Cerebellar cortex (tissue), 1 donor: ENCODE measurements at regions not wholly inside any gene's neighbourhood (a gene's known extent, or its start where the extent isn't known, plus 50 kb on each side); places are given as distances from the start of the nearest gene placed in this dataset.
A peak's percentile ranks its signal among the peaks of the same experiment; 100 is the strongest.

Experiments used
- DNase-seq: peaks from one replicate; pipeline ENCODE4 v3.0.0-alpha.2; 2015; ENCODE audit warnings: low spot score

DNA sequence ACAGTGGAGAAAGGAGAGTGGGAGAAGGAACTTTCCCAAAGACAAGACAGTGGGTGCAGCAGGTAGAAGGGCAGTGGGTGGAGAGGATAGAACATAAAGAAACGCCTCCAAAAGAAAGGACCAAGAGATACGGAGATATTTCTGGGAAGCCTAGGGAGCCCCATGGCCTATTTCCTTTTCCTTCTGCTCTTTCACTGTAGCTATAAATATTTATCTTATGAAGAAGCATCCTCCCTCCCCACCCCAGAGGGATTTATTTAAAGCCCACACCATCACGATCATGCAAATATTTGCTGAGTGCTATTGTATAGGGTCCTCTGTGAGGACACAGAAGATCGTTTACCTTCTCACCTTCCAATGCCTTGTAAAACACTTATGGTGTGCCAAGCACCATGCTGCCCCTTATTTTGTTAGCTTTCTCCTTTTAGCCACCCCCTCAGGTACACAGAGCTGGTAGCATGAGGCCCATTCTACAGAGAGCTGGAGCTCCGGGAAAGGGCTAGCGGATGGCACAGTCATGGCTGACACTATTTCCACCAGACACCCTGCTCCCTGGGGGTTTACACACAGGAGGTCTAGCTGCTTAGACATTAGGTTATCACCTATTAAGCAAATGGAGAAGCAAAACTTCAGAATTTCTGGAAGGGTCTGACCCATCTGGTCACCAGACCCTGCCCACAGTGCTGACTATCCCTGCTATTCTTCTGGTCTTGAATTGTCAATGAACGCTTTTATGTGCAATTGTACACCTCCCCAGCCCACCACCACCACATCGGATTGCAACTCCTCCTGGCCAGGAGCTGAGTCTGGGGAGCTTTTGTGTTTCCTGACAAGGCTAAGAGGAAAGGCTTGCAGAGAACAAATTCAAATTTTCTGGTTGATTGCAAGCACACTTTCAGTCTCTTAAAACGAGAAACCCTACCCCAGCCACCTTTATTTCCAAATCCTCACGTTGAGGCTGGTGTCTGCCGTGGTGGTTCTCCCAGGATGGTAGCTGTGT is 91.8 kb upstream of the KLF7 start:
- no peak for DNase-seq

DNA sequence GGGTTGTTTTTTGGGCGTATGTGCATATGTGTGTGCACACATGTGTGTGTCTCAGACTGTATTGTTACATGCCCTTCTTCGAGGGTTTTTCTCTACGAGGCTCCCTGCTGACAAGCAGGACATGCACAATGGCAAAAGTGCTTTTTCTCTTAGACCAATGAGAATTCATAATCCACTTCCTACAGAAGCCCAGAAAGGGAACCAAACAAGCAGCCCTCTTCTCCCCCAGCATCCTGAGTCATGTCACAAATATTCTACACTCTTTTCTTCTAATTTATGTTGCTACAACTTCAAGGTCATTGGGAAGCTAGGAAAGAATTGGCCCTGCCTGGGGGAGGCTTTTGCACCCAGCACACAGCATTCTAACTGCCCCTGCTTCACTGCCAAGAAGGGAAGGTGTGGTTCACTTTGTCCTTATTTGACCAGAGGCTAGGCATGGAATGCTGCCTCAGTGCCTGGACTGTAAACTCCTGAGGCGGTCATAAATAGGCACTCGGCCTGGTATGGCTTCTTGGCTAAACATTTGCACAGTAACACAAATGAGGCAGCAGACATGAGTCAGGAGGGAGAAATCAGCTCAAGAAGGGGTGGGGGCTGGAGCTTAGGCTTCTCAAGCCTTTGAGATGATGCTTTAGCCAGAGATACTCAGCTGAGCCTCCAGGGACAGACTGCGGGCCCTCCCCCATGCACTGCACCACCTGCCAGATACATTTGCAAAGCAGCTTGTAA is 92.7 kb upstream of the KLF7 start:
- peak; percentile 50 for DNase-seq

DNA sequence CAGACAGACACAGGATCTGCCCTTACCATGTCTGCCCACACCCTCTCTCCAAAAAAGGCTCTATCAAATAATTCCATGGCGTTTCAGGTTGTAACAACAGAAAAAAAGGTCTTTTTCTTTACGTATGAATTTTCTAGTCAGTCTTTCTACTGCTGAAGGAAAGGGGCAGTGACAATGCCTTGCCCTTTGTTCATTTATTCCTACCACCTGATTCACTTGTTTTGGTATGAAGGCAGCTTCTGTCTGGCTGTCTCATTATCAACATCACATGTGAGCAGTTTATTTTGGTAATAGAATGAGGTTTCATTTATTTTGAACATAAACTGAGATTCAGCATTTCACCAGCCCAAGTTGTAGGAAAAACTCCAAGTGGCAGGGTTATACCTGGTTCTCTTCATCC is 94.3 kb upstream of the KLF7 start:
- no peak for DNase-seq

DNA sequence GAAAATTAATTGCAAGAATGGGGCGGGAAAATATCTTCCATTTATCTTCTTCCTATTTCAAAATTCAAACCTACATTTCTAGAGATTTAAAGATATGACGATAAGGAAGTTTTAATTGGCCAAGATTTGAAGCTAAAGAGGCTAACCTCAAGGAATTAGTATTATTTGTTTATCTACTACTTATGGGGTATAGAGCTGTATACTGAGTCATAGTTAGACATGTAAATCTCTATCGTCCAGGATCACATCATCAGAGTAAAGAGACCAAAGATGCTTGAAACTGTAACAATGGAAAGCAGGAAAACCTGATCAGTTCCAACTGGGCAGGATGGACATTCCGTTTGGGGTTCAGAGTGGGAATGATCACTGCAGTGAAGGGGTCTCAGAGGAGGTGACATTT is 95.2 kb upstream of the KLF7 start:
- DNase-seq, result no peak

DNA sequence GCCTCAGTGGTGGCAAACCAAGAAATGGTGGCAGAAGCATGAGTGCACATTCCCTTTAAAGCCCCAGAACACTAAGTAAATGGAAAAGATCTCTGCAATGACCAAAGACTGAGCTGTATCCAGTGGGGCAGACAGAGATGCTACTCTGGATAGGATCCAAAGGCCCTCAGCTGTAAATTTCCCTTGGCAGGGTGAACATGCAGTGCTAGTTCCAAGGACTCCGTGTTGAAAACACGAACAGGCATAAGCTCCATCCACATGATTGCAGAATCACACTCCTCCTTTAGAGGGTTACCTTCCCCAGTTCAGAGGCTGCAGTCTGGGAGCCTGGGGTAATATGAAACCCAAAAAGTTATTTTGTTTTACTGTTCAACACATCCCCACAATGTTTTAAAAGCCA is 98.6 kb upstream of the KLF7 start:
- DNase-seq, result no peak

DNA sequence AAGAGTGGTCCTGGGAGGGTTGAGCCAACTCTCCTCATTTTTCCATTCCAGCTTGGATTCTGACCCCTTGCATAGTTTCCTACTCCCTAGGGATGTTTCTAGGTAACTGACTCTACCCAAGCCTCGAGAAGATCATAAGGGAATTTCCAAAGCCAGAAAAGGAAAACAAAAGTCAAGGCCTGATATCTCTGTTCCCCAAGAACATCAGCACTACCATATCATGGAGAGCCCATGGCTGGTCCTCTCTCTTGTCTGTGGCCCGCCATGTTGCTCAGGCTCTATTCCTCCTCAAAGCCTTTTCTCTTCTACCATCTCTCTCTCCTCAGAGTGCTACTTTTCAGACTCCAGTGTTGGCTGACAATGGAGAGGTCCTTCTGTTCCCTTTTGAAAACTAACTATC is 99.6 kb upstream of the KLF7 start:
- DNase-seq, result no peak

DNA sequence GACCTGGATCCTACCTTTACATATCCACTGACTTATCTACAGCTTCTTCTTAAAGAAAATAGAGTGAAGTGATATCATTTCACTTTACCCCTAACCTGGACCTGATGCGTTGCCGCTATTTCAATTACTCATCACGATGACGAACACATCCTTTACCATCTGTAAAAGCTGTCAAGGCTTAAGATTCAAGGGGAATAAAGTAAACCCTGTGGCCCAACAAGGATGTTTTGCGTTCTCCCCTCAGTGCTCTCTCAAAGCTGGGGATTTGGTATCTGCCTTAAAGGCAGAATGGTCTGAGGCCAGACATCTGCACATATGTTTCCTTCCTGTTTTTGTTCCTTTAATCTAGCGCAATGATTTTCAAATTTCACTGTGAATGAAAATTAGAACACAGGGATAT is 100.1 kb upstream of the KLF7 start:
- no peak for DNase-seq

DNA sequence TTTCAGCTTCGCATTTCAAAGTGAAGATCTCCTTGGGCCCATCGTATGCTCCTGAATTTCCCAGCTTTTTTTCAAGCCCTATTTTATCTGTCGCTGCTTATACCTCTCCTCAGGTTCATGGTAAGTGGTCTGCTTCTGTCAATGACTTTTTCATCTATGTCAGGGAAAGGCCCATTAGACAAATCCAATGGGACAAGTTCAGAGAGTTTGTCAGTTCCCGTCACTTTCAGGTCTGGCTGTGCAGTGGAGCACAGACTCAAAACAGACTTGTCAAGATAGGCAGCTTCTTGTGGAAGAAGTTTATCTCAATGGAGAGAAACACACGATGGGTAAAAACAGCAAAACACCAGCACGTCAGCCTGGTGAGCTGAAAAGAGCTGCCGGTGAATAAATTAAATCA is 100.9 kb upstream of the KLF7 start:
- DNase-seq, result no peak

DNA sequence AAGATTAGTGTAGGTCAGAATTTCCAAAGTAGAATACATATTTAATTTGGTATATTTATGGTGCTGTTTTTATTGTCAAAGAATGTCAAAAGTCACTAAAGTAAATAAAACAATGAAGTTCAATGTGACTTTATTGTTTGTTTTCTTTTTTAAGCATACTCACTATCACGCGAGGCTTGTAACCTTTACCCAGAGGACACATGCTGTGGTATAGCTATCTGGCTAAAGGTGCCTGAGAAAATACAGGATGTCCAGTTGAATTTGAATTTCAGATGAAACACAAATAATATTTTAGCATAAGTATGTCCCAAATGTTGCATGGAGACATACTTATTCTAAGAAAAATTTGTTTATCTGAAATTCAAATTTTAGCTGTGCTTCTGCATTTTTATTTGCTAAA is 103.3 kb upstream of the KLF7 start:
- no peak for DNase-seq

DNA sequence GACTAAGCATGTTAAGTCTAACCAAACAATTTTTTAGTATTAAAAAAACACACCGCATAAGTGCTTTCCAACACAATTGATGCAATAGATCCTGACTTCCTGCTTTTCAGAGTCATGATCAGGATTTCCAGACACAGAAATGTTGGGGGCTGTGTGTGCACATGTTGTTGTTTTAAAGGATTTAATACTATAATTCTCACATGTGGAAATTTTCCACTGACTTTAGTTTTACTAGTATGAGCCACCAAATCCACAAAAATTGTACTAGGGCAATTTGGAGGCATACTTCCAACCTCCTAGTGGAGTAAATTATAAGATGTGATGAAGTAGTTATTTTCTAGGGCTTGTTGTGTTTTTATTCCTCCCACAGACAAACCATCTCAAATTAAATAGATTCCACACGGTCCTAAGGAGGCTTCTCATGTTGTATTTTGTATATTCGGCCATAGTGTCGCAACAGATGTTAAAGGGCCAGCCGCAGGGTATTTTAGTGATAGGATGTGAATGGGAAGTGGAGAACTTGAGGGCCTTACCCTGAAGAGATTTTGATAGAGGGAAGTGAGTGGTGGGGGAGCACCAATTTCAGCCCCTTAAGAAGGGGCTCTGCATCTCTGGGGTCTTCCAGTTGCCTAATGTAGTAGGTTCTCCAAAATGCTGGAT is 108.9 kb upstream of the KLF7 start:
- no peak for DNase-seq

DNA sequence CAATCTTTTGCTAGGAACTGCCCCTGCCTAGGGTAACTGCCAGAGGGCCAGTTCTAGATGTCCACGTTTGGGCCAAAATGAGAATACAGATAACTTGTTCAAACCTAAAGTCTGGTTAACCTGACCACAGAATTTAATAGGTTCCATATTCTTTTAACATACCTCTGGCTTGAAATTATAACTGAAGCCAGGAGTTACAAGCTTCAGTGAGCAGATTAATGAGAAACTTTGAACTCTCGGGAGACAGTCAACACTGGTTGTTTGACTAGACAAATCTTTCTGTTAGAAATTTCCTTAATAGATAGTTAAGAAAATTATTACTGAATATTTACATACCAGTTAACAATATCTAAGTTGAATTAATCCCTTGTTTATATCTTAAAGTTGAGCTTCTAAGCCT is 110.0 kb upstream of the KLF7 start:
- no peak for DNase-seq

DNA sequence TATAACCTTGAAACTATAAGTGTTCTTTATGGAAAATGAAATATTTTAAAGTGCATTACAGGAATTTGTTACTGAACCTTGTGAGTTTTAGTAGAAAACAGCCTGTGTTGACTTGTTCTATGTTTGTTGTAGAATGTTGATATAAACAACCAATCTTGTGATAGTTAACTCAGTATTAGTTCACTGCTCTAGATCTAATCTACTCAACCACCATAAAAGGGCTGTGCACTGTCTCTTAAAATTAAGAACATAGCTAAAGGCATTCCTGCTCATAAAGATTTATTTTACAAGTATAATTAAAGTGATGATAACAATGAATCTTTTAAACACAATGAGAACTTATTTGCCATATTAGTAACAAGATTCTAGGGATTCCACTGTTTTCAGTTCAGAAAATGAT is 110.5 kb upstream of the KLF7 start:
- no peak for DNase-seq

DNA sequence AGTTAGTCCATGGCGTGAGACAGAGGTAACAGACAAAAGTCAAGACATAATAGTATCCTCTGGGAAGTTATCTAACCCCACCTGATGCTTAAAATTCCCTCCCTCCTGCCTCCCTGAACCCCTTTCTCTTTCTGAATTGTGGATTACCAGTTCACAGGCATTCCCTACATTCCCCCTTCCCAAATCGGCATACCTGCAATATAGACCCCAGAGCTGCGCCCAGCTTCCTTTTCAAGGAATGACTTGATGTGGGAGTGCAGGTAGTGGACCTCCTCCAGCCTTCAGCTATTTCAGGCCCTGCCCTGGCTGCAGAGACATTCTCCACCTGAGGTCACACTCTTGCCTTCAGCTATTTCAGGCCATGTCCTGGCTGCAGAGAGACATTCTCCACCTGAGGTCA is 111.1 kb upstream of the KLF7 start:
- DNase-seq, result no peak

DNA sequence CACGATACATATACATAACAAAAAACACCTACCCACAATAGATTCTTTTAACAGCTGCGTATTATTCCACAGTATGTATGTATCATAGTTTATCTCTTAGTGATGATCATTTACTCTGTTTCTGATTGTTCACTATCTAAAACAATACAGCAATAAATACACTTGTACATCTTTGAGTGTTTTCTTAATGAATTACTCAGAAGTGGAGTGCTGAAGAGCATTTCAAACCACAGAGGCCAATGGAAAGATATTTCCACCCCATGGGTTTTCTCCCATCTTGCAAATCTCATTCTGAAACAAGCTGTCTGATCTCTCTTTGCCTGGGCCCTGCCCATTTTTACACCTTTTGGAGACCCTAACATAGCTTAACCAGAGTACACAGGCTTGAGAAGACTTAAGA is 113.8 kb upstream of the KLF7 start:
- DNase-seq, result no peak

DNA sequence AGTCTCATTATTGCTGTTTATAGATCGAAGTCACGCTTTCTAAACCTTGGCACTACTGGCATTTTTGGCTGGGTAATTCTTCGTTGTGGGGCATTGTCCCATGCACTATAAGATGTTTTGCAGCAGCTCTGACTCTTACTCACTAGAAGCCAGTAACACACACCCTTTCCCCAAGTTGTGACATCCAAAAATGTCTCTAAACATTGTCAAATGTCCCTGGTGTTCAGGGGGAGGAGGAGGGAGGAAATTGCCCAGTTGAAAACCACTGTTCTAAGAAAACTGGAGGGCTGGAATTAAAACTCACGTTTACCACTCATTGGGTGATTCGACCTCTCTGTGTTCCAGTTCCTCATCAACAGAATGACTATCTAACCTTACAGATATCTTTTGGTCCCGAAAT is 115.7 kb upstream of the KLF7 start:
- DNase-seq, result no peak

DNA sequence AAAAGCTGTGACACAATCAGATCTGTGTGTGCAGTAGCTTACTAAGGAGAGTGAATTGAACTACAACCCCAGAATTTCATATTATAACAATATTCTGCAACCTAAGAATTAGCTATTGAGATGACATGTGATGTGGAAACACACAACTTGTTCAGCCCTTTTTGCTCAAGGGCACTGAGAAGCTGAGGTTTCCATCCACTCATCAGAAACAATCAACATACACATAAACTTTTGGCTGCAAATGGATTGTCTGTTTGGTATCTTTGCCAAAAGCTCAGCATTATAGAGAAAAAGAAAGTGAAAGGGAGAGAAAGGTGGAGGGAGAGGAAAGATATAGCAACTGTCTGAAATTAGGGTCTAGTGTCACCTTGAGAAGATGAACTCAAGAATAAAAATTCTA is 117.2 kb upstream of the KLF7 start:
- no peak for DNase-seq

DNA sequence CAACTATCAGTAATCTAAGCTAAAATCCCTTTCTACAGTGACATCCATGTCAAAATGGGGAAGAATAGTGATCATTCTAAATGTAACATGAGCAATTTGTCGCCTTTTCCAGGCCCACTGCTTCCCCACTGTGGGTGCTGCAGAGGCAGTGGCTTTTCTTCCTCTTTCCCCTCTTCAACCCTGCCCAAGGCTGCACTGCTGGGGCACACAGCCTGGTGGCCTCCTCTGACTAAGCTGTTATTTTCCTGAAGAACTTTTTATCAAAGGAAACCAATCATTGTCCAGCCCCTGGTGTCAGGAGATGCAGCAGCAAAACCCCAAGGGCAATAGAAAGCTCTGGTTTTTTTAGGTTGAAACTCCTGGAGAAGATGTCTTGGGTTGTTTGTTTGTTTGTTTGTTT is 117.6 kb upstream of the KLF7 start:
- DNase-seq, result no peak

DNA sequence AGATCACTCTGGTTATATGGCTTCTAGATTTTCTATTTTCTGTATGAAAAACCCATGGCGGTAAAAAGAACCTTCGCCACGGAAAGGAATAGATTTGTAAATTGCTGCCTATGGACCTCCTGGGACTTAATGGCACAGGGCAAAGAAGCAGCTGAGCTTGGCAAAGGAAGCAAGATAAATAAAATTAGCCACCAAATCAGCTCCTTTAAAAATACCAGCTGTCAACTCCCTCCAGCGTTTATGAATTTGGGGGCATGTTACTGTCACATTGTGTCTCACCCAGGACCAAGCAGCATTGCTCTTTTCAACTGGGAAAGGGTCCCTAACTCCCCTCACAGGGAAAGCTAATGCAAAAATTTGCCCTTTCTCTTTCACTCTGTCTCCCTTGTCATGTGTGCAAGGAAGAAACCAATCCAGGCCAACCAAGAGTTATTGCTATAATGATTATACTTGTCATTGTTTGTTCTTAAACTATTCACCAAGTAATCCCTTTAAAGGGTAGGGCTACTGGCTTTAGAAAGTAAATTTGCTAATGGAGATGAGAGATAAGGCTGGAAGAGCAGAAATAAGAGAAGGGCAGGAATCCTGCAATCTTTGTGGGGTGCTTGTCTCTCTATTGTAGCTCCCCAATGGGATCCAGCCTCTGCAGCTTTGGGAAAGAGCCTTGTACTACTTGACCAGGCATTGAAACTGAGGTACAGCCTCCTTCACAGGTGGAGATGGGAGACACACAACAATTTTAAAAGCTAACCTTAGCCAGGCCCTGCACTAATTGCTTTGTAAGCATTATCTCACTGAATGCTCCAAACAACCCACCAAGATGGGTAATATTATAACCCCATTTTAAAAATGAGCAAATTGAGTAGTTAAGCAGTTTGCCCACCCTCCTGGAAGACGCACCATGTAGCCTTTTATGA is 119.1 kb upstream of the KLF7 start:
- no peak for DNase-seq

DNA sequence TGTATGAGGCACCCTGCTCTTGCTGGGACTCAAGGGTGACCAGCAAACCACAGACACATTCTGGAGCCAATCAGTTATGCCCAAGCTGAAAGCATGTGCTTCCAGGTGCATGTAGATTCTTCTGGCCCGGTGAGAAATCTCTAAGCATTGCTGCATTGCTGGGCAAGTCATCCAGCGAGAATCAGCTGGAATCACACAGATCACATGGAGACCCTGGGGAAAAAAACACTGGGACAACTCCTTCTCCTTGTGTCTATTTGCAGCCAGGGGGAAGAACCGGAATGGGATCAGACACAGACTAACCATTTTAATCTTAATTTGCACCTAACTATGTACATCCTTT is 119.7 kb upstream of the KLF7 start:
- DNase-seq, result no peak

DNA sequence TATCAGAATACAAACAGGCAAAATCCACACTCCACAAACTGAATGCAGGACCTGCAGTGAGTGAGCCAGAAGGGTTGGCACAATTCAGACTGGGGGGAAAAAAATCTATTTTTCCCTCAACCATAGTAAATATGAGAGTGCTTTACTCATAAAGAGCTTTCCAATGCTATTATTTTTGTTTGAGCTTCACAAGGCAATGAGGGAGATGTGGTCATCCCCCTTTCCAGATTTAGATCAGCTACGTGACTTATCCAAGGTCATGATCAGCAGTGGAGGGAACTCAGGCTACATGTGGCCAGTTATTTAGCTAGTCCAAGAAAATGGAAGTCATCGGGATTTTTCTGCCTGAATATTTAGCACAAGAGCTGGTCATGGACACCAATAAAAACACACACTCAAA is 120.4 kb upstream of the KLF7 start:
- no peak for DNase-seq

DNA sequence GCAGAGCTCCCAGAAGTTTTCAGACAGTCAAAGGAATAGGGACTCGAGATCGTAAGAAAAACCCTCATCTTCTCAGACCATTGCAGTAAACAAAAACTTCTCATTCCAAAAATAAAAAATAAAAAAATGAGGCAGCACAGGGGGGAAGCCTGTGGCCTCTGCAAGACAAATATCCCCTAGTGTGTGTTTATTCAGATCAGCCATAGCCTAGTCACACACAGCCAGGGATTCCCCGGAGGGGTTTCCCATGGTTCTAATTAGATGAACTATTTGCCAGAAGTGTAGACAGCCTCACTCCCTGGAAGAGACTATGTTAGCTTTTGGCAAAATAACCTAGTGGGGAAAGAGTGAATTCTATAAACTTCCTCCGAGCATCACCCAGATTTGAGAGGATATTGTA is 122.9 kb upstream of the KLF7 start:
- DNase-seq, result no peak
